ENCODE measurements at regions not wholly inside any gene's neighbourhood (a gene's known extent, or its start where the extent isn't known, plus 50 kb on each side); places are given as distances from the start of the nearest gene placed in this dataset.
"Not testable (repeated sequence)": the region's sequence is repeated elsewhere in the genome, so short reads cannot be mapped to it uniquely, and the experiment has no call there.

- TF ChIP-seq CTCF (IDR thresholded peaks at IDR 0.05); ZFX (IDR thresholded peaks at IDR 0.05; ENCODE audit: borderline replicate concordance): not testable (repeated sequence)
Measured at GRCh38 chr14:89687129-89687528, 267.4 kb downstream of the EFCAB11 start.
